ENCODE measurements at regions not wholly inside any gene's neighbourhood (a gene's known extent, or its start where the extent isn't known, plus 50 kb on each side); places are given as distances from the start of the nearest gene placed in this dataset.

GRCh38 chr11:92820860-92821259, 148.6 kb upstream of the MTNR1B start:
- H3K9me3 ChIP-seq (ENCODE audit: control insufficient read depth, insufficient read depth, low read length) = no peaks in the 10 kb centered on the region
- DNase-seq (ENCODE audit: low read depth, low spot score) = no peak
- POLR2A ChIA-PET = no interaction called here
- no peak for TF ChIP-seq CTCF (IDR thresholded peaks at IDR 0.05; ENCODE audit: low read depth, low read length)
- H3K27me3 ChIP-seq (ENCODE audit: control insufficient read depth, insufficient read depth, low read length) = no peaks in the 10 kb centered on the region
- no peak overlapping the region for H3K27ac ChIP-seq (ENCODE audit: low read depth, low read length)
- H3K4me3 ChIP-seq (ENCODE audit: low read depth, low read length) = no peak overlapping the region
- CTCF ChIA-PET = no interaction called here

- ChIA-PET POLR2A (no interaction called here), CTCF (no interaction called here)
- Histone ChIP-seq H3K4me3 (ENCODE audit: low read depth, low read length) (no peak overlapping the region), H3K27ac (ENCODE audit: low read depth, low read length) (no peak overlapping the region), H3K27me3 (ENCODE audit: control insufficient read depth, insufficient read depth, low read length) (peaks cover 2% of the 10 kb centered on the region), H3K9me3 (ENCODE audit: control insufficient read depth, insufficient read depth, low read length) (no peaks in the 10 kb centered on the region)
- DNase-seq (ENCODE audit: low read depth, low spot score) = no peak
- TF ChIP-seq CTCF (IDR thresholded peaks at IDR 0.05; ENCODE audit: low read depth, low read length) = no peak
Measured at GRCh38 chr11:92822410-92822809, 147.0 kb upstream of the MTNR1B start.

- no peak for TF ChIP-seq CTCF (IDR thresholded peaks at IDR 0.05; ENCODE audit: low read depth, low read length)
Measured at GRCh38 chr11:92826136-92826535, 143.3 kb upstream of the MTNR1B start.

GRCh38 chr11:92826603-92827002, 142.8 kb upstream of the MTNR1B start:
- H3K27me3 ChIP-seq (ENCODE audit: control insufficient read depth, insufficient read depth, low read length) = peaks cover 2% of the 10 kb centered on the region
- ChIA-PET CTCF (no interaction called here), POLR2A (no interaction called here)
- H3K9me3 ChIP-seq (ENCODE audit: control insufficient read depth, insufficient read depth, low read length) = no peaks in the 10 kb centered on the region
- DNase-seq (ENCODE audit: low read depth, low spot score) = no peak
- H3K27ac ChIP-seq (ENCODE audit: low read depth, low read length) = no peak overlapping the region
- no peak overlapping the region for H3K4me3 ChIP-seq (ENCODE audit: low read depth, low read length)
- no peak for TF ChIP-seq CTCF (IDR thresholded peaks at IDR 0.05; ENCODE audit: low read depth, low read length)

More at GRCh38 chr11:92826136-92826535, 143.3 kb upstream of the MTNR1B start:
- no peak overlapping the region for H3K27ac ChIP-seq (ENCODE audit: low read depth, low read length)
- no peak for DNase-seq (ENCODE audit: low read depth, low spot score)
- no peaks in the 10 kb centered on the region for H3K9me3 ChIP-seq (ENCODE audit: control insufficient read depth, insufficient read depth, low read length)
- POLR2A ChIA-PET = no interaction called here
- no peak overlapping the region for H3K4me3 ChIP-seq (ENCODE audit: low read depth, low read length)
- peaks cover 2% of the 10 kb centered on the region for H3K27me3 ChIP-seq (ENCODE audit: control insufficient read depth, insufficient read depth, low read length)
- CTCF ChIA-PET = no interaction called here

GRCh38 chr11:92827132-92827531, 142.3 kb upstream of the MTNR1B start:
- H3K4me3 ChIP-seq (ENCODE audit: low read depth, low read length) = no peak overlapping the region
- TF ChIP-seq CTCF (IDR thresholded peaks at IDR 0.05; ENCODE audit: low read depth, low read length) = no peak
- ChIA-PET POLR2A (no interaction called here), CTCF (no interaction called here)
- H3K27ac ChIP-seq (ENCODE audit: low read depth, low read length) = no peak overlapping the region
- H3K9me3 ChIP-seq (ENCODE audit: control insufficient read depth, insufficient read depth, low read length) = no peaks in the 10 kb centered on the region
- peaks cover 2% of the 10 kb centered on the region for H3K27me3 ChIP-seq (ENCODE audit: control insufficient read depth, insufficient read depth, low read length)
- DNase-seq (ENCODE audit: low read depth, low spot score) = no peak

All from AG04450 (cell line).